GM13976 (cell line): ENCODE measurements at regions not wholly inside any gene's neighbourhood (a gene's known extent, or its start where the extent isn't known, plus 50 kb on each side); places are given as distances from the start of the nearest gene placed in this dataset.

ENCODE experiments used
- DNase-seq: peaks from one replicate; pipeline ENCODE4 v3.0.0; 2012; ENCODE audit warnings: low spot score
- in situ Hi-C: fragments of 300-500 bp; cut with MboI; formaldehyde crosslinking; loops from one replicate; pipeline ENCODE4 v1.12.0; 2022; ENCODE audit warnings: low sequenced_read_pairs, mixed read lengths, inconsistent platforms; ENCODE audit not compliant: unreplicated experiment
- TF ChIP-seq, protein P1 (sequence below): IDR thresholded peaks from 2 replicates; pipeline ENCODE4 v1.5.1; 2012; ENCODE audit warnings: borderline replicate concordance, mild to moderate bottlenecking; ENCODE audit not compliant: insufficient read depth; ENCODE audit errors: extremely low read depth, missing control alignments, control extremely low read depth

GRCh38 chr5:61765471-61765870 lies 433.4 kb downstream of the ZSWIM6 start:
- in situ Hi-C loops, result no loop called here

GRCh38 chr5:61766141-61766540 lies 434.1 kb downstream of the ZSWIM6 start:
- in situ Hi-C loops, result no loop called here
- TF ChIP-seq, protein P1, sequence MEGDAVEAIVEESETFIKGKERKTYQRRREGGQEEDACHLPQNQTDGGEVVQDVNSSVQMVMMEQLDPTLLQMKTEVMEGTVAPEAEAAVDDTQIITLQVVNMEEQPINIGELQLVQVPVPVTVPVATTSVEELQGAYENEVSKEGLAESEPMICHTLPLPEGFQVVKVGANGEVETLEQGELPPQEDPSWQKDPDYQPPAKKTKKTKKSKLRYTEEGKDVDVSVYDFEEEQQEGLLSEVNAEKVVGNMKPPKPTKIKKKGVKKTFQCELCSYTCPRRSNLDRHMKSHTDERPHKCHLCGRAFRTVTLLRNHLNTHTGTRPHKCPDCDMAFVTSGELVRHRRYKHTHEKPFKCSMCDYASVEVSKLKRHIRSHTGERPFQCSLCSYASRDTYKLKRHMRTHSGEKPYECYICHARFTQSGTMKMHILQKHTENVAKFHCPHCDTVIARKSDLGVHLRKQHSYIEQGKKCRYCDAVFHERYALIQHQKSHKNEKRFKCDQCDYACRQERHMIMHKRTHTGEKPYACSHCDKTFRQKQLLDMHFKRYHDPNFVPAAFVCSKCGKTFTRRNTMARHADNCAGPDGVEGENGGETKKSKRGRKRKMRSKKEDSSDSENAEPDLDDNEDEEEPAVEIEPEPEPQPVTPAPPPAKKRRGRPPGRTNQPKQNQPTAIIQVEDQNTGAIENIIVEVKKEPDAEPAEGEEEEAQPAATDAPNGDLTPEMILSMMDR, result no peak

More at GRCh38 chr5:61765471-61765870, 433.4 kb downstream of the ZSWIM6 start:
- no peak for DNase-seq
- TF ChIP-seq, protein P1, result no peak

DNA sequence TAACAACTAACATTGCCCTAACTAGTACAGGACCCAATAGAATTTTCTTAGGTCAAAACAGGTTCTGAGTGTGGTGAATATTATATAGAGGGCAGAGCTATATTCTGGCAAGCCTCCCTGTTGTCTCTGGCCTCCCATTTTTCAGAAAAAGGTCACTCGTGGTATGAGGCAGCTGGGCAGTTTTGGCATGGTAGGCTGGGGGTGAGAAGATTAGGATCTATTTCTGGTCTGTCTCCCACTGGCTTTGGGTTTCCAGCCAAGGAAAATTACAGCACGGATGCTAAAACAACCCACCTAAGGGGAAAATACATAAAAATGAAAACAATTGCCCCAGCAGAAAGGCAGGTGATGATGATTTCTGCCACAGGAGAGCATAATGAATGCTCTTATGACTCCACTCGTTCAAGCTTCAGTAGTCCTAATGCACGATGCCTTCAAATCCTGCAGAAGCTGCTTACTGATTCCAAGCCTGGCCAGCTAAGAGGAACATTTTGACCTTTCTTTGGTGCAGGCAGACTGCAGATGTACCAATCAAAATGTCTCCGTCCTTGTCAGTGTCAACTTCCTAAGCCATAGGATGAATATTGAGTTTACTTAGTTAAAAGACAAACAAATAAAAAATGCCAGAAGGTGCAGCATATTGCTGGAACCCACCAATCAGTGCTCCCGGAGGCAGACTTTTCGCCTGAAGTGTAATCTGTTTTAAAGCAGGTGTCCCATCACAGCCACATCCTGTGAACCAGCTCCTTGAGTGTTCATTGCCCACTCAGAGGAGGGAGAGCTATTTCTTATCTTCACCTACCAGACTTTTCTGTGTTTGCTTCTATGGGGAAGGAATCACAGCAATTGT lies 435.4 kb downstream of the ZSWIM6 start:
- no peak for DNase-seq
- in situ Hi-C loops, result no loop called here
- TF ChIP-seq, protein P1, result no peak

More at GRCh38 chr5:61766141-61766540, 434.1 kb downstream of the ZSWIM6 start:
- no peak for DNase-seq

DNA sequence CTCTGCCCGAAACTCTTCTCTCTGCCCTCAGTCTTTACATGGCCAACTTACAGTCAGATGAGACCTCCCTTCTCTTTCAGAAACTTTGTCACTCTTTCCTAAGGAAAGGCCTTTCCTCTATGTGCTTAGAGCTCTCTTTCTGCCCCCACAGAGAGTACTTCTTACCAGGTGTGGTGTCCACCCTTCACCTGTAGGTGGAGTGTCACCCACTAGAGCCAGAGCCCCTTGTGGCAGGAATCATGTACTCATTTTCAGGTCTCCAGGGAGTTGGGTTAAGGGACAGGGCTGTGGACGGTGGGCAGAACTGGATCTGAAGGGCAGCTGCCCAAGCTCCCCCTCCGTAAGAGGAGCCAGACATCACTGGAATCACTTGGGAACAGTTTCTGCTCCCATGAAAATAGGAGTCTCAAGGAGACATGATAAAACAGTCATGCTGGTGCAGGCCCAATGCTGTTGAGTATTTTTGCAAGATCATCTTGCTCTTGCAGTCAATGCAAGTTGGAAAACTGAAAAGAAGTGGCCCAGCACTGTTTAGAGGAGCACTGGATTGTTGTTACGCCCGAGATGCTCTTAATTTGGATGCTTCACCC lies 436.7 kb downstream of the ZSWIM6 start:
- in situ Hi-C loops, result no loop called here
- DNase-seq, result peak; percentile 25

DNA sequence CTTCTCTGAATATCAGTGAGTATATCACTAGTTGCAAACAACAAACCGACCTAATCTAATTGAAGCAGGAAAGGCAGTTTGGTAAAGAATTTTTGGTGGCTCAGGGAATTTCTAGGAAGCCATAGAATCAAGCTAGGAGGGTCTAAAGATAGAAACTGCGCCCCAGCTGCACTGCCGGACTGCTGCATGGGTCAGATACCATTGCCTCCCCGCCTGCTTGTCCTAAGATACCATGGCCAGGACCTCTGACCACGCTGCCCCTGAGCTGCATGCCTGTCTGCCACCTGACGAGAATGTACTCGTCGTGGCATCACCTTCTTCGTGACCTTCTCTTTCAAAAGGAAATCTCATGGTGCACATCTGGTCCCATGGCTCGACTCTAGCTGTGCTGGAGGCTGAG lies 439.0 kb downstream of the ZSWIM6 start:
- TF ChIP-seq, protein P1, result no peak
- no peak for DNase-seq
- in situ Hi-C loops, result no loop called here

More for the DNA sequence above, 436.7 kb downstream of the ZSWIM6 start:
- TF ChIP-seq, protein P1, result peak; percentile 46

- TF ChIP-seq, protein P1, result no peak
- in situ Hi-C loops, result no loop called here
- no peak for DNase-seq
These were observed 439.8 kb downstream of the ZSWIM6 start for GRCh38 chr5:61771808-61772207.
